ENCODE measurements at regions not wholly inside any gene's neighbourhood (a gene's known extent, or its start where the extent isn't known, plus 50 kb on each side); places are given as distances from the start of the nearest gene placed in this dataset.

GRCh38 chr10:83037653-83038052 lies 1101.7 kb upstream of the GHITM start:
- H3K4me3 ChIP-seq (ENCODE audit: low read depth, low read length), result no peak overlapping the region
- no peaks in the 10 kb centered on the region for H3K27me3 ChIP-seq
- peak; percentile 5 for DNase-seq
- H3K9me3 ChIP-seq, result no peaks in the 10 kb centered on the region
- no peaks in the 10 kb centered on the region for H3K4me1 ChIP-seq
- TF ChIP-seq CTCF (IDR thresholded peaks at IDR 0.05; ENCODE audit: low read depth, low read length), result peak; percentile 36
- H3K36me3 ChIP-seq, result no peaks in the 10 kb centered on the region

- H3K4me1 ChIP-seq, result no peaks in the 10 kb centered on the region
- H3K4me3 ChIP-seq (ENCODE audit: low read depth, low read length), result no peak overlapping the region
- no peak for TF ChIP-seq CTCF (IDR thresholded peaks at IDR 0.05; ENCODE audit: low read depth, low read length)
- H3K36me3 ChIP-seq, result no peaks in the 10 kb centered on the region
- no peak for DNase-seq
- no peaks in the 10 kb centered on the region for H3K27me3 ChIP-seq
- H3K9me3 ChIP-seq, result no peaks in the 10 kb centered on the region
Measured at GRCh38 chr10:83038631-83039030, 1100.7 kb upstream of the GHITM start.

GRCh38 chr10:83045731-83046130 lies 1093.6 kb upstream of the GHITM start:
- H3K27me3 ChIP-seq, result no peaks in the 10 kb centered on the region
- no peak for DNase-seq
- peaks cover 3% of the 10 kb centered on the region; the same call in 1 of the 2 replicates for H3K4me1 ChIP-seq
- no peak overlapping the region for H3K4me3 ChIP-seq (ENCODE audit: low read depth, low read length)
- H3K36me3 ChIP-seq, result no peaks in the 10 kb centered on the region
- TF ChIP-seq CTCF (IDR thresholded peaks at IDR 0.05; ENCODE audit: low read depth, low read length), result no peak
- no peaks in the 10 kb centered on the region for H3K9me3 ChIP-seq

GRCh38 chr10:83050815-83051214 lies 1088.5 kb upstream of the GHITM start:
- TF ChIP-seq CTCF (IDR thresholded peaks at IDR 0.05; ENCODE audit: low read depth, low read length), result peak; percentile 31
- Histone ChIP-seq H3K9me3 (no peaks in the 10 kb centered on the region), H3K4me1 (peaks cover 3% of the 10 kb centered on the region; the same call in 1 of the 2 replicates), H3K27me3 (no peaks in the 10 kb centered on the region), H3K36me3 (no peaks in the 10 kb centered on the region), H3K4me3 (ENCODE audit: low read depth, low read length) (no peak overlapping the region)
- no peak for DNase-seq

GRCh38 chr10:83062871-83063270 lies 1076.4 kb upstream of the GHITM start:
- Histone ChIP-seq H3K4me3 (ENCODE audit: low read depth, low read length) (no peak overlapping the region), H3K9me3 (no peaks in the 10 kb centered on the region), H3K36me3 (no peaks in the 10 kb centered on the region), H3K27me3 (no peaks in the 10 kb centered on the region), H3K4me1 (no peaks in the 10 kb centered on the region)
- no peak for DNase-seq
- TF ChIP-seq CTCF (IDR thresholded peaks at IDR 0.05; ENCODE audit: low read depth, low read length), result no peak

GRCh38 chr10:83073472-83073871 lies 1065.8 kb upstream of the GHITM start:
- H3K36me3 ChIP-seq, result no peaks in the 10 kb centered on the region
- DNase-seq, result no peak
- no peaks in the 10 kb centered on the region for H3K27me3 ChIP-seq
- H3K4me1 ChIP-seq, result peaks cover 13% of the 10 kb centered on the region; the same call in 1 of the 2 replicates
- TF ChIP-seq CTCF (IDR thresholded peaks at IDR 0.05; ENCODE audit: low read depth, low read length), result no peak
- no peaks in the 10 kb centered on the region for H3K9me3 ChIP-seq
- no peak overlapping the region for H3K4me3 ChIP-seq (ENCODE audit: low read depth, low read length)

All from BE2C (cell line).